ENCODE measurements at regions not wholly inside any gene's neighbourhood (a gene's known extent, or its start where the extent isn't known, plus 50 kb on each side); places are given as distances from the start of the nearest gene placed in this dataset.

GRCh38 chr5:98193921-98194760 lies 579.3 kb upstream of the RGMB start:
- intact Hi-C loops (cut with DNase I) = no loop called here
- H3K27me3 ChIP-seq = no peaks in the 10 kb centered on the region
- DNase-seq (no peak), ATAC-seq (no peak)
- H3K4me3 ChIP-seq = no peak overlapping the region
- H3K9me3 ChIP-seq = peaks cover 0 to 2% (median 0%) of the 10 kb centered on the region in 11 donors
- 52 to 53% methylated on average over 3 of the region's 3 CpGs for WGBS, 2 donors
- no peaks in the 10 kb centered on the region for H3K36me3 ChIP-seq
- TF ChIP-seq CTCF (IDR thresholded peaks at IDR 0.05) = no peak
- no peaks in the 10 kb centered on the region for H3K4me1 ChIP-seq
- H3K27ac ChIP-seq = no peak overlapping the region

GRCh38 chr5:98200726-98201541 lies 572.5 kb upstream of the RGMB start:
- no peak for TF ChIP-seq CTCF (IDR thresholded peaks at IDR 0.05)
- intact Hi-C loops (cut with DNase I) = no loop called here

GRCh38 chr5:98204798-98205197 lies 568.7 kb upstream of the RGMB start:
- no peak for TF ChIP-seq CTCF (IDR thresholded peaks at IDR 0.05)
- intact Hi-C loops (cut with DNase I) = no loop called here
- Histone ChIP-seq H3K27ac (no peak overlapping the region), H3K36me3 (no peaks in the 10 kb centered on the region), H3K27me3 (no peaks in the 10 kb centered on the region), H3K9me3 (no peaks in the 10 kb centered on the region), H3K4me3 (no peak overlapping the region), H3K4me1 (no peaks in the 10 kb centered on the region)
- 74 to 75% methylated on average over 1 of the region's 1 CpG for WGBS, 2 donors
- DNase-seq (no peak), ATAC-seq (no peak)

More at GRCh38 chr5:98200726-98201541, 572.5 kb upstream of the RGMB start:
- Histone ChIP-seq H3K36me3 (no peaks in the 10 kb centered on the region), H3K27me3 (no peaks in the 10 kb centered on the region), H3K9me3 (no peaks in the 10 kb centered on the region), H3K4me3 (no peak overlapping the region), H3K4me1 (no peaks in the 10 kb centered on the region), H3K27ac (no peak overlapping the region)
- no peak for DNase-seq
- no peak for ATAC-seq
- 74 to 78% methylated on average over 9 of the region's 9 CpGs for WGBS, 2 donors

- no peaks in the 10 kb centered on the region for H3K4me1 ChIP-seq
- H3K9me3 ChIP-seq = no peaks in the 10 kb centered on the region
- intact Hi-C loops (cut with DNase I) = no loop called here
- H3K4me3 ChIP-seq = no peak overlapping the region
- 67 to 87% methylated on average over 2 of the region's 2 CpGs for WGBS, 2 donors
- H3K36me3 ChIP-seq = no peaks in the 10 kb centered on the region
- H3K27ac ChIP-seq = no peak overlapping the region
- ATAC-seq = peak in 1 of 8 donors; percentile 42
- DNase-seq = no peak
- no peak for TF ChIP-seq CTCF (IDR thresholded peaks at IDR 0.05)
- no peaks in the 10 kb centered on the region for H3K27me3 ChIP-seq
Measured at GRCh38 chr5:98205691-98206461, 567.6 kb upstream of the RGMB start.
